Activated CD4-positive, alpha-beta T cell treated with anti-CD3 and anti-CD28 coated beads, Interleukin-2, amount 50 U/mL, for 48 hours (primary cell): ENCODE measurements at regions not wholly inside any gene's neighbourhood (a gene's known extent, or its start where the extent isn't known, plus 50 kb on each side); places are given as distances from the start of the nearest gene placed in this dataset.
"Not testable (repeated sequence)": the region's sequence is repeated elsewhere in the genome, so short reads cannot be mapped to it uniquely, and the experiment has no call there.

Experiments used
- DNase-seq, 2 experiments: peaks; one replicate each; pipeline ENCODE4 v3.0.0-alpha.2; 2020

GRCh38 chr13:44652168-44652567, 76.0 kb upstream of the TSC22D1 start:
- no peak for DNase-seq

- no peak for DNase-seq
Measured at GRCh38 chr13:44651724-44652123, 75.6 kb upstream of the TSC22D1 start.

- no peak for DNase-seq
Measured at GRCh38 chr13:44651209-44651608, 75.1 kb upstream of the TSC22D1 start.

- DNase-seq = no peak
Measured at GRCh38 chr13:44649834-44650233, 73.7 kb upstream of the TSC22D1 start.

GRCh38 chr13:44649104-44649428, 72.9 kb upstream of the TSC22D1 start:
- peak; percentile 40 to 52 for DNase-seq

GRCh38 chr13:44648392-44649103, 72.4 kb upstream of the TSC22D1 start:
- DNase-seq = peak; percentile 5 to 15

- not testable (repeated sequence) for DNase-seq
Measured at GRCh38 chr13:44647560-44647959, 71.4 kb upstream of the TSC22D1 start.

- no peak for DNase-seq
Measured at GRCh38 chr13:44646044-44646443, 69.9 kb upstream of the TSC22D1 start.

- DNase-seq = no peak
Measured at GRCh38 chr13:44643256-44643655, 67.1 kb upstream of the TSC22D1 start.

GRCh38 chr13:44637581-44637980, 61.5 kb upstream of the TSC22D1 start:
- no peak for DNase-seq

GRCh38 chr13:44629465-44630183, 53.5 kb upstream of the TSC22D1 start:
- no peak for DNase-seq

GRCh38 chr13:44628826-44629225, 52.7 kb upstream of the TSC22D1 start:
- not testable (repeated sequence) for DNase-seq

- no peak for DNase-seq
Measured at GRCh38 chr13:44627441-44627840, 51.3 kb upstream of the TSC22D1 start.

- no peak for DNase-seq
Measured at GRCh38 chr13:44626176-44626575, 50.0 kb upstream of the TSC22D1 start.
